C4-2B (cell line): ENCODE measurements at regions not wholly inside any gene's neighbourhood (a gene's known extent, or its start where the extent isn't known, plus 50 kb on each side); places are given as distances from the start of the nearest gene placed in this dataset.

Source experiments
- H3K27ac ChIP-seq: fragments of 450-650 bp; 2 replicates; pipeline ENCODE4 v1.5.1; 2017
- ZFX ChIP-seq: fragments of 450-650 bp; IDR thresholded peaks from 2 replicates; pipeline ENCODE4 v1.6.1; 2017
- TF ChIP-seq, protein P1 (sequence below): fragments of 450-650 bp; conservative IDR thresholded peaks from 2 replicates; pipeline ENCODE4 v1.5.1; 2017; ENCODE audit warnings: mild to moderate bottlenecking

DNA sequence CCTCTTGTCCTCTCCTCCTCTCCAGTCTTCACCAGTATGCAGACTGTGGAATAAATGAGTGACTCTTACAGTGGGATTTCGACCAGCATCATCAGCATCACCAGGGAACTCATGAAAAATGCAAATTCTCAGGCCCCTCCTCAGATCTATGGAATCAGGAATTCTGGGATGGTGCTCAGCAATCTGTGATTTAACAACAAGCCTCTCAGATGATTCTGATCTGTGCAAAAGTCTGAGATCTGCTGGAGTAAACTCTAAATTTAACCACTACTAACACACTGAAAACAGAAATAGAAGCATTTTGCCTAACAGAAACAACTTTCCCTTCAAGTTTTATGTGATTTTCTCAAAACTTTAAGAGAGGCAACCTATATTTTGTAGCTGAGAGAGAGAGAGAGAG, 124.8 kb upstream of the FAM3C start:
- TF ChIP-seq, protein P1, sequence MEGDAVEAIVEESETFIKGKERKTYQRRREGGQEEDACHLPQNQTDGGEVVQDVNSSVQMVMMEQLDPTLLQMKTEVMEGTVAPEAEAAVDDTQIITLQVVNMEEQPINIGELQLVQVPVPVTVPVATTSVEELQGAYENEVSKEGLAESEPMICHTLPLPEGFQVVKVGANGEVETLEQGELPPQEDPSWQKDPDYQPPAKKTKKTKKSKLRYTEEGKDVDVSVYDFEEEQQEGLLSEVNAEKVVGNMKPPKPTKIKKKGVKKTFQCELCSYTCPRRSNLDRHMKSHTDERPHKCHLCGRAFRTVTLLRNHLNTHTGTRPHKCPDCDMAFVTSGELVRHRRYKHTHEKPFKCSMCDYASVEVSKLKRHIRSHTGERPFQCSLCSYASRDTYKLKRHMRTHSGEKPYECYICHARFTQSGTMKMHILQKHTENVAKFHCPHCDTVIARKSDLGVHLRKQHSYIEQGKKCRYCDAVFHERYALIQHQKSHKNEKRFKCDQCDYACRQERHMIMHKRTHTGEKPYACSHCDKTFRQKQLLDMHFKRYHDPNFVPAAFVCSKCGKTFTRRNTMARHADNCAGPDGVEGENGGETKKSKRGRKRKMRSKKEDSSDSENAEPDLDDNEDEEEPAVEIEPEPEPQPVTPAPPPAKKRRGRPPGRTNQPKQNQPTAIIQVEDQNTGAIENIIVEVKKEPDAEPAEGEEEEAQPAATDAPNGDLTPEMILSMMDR = no peak
- TF ChIP-seq ZFX = no peak
- no peak overlapping the region for H3K27ac ChIP-seq

DNA sequence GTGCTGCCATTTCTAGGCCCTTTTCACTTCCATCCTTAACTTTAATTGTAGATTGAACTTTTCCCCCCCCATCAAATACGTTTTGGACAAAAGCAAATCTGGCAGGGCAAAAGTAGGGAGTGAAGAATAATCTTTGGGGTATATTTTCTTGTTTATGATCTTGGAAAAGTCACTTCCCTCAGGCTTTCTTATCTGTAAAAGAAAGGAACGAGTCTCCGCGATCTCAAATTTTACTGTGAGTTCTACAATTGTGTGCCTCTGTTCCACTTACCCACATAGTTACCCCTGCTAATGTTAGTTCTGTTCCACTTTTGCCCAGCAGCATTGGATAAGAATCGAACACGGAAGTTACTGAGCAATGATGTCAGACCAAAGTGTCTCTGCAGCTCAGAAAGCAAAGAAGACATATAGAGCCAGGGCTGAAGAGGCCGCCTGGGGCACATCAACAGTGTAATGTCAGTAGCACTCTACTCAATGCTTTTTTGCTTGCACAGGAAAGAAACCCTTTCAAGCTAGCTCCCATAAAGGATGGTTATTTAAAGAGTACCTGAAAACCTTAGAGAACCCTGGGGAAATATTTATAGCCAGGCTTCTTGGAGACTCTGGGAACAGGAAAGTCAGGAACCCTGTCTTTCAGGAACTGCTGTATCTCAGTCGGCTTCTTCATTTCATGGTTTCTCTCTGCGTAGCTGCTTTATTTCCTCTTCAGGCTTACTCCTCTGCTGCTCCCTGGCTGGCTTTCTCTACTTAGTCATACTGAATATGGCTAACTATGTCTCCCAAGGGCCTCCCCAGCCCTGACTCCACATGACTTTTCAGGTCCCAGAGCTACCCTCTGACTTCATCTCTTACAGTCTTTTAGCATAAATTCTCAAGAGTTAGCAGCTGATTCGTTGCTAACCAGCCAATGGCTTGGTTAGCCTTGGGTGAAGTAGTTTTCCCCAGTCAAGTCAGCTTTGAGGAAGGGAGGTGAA, 123.7 kb upstream of the FAM3C start:
- TF ChIP-seq, protein P1 = no peak
- TF ChIP-seq ZFX = no peak
- H3K27ac ChIP-seq = no peak overlapping the region

DNA sequence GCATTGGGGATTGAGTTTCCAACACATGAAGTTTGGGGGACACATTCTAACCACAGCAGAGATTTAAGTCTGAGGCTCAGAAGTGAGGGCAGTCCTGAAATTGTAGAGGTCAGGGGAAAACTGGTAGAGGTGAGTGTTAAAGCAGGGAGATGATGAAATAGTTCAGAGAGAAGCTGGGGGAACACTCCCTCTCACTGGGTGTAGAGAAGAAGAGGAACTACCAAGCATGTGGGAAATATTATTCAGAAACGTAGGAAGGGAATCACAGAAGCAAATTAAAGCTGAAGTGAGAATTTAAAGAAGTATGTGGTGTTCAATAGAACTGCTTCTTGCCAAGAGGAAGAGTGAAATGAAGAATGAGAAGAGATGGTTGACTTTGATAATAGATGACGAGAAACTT, 121.5 kb upstream of the FAM3C start:
- TF ChIP-seq, protein P1 = no peak
- no peak for TF ChIP-seq ZFX
- H3K27ac ChIP-seq = no peak overlapping the region

DNA sequence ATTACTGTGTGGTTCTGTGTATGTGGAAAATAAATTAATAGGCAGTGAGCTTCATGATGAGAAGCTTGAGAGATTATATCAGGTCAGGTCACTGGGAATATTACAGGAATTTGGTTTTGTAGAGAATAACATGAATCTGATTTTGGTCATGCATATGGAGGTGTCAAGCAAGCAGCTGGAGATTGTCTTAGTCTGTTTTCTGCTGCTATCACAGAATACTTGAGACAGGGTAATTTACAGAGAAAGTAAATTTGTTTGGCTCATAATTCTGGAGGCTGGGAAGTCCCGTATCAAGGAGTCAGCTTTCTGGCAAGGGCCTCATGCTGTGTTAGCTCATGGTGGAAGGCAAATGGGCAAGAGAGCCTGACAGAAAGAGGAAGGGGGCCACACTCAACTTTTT, 120.7 kb upstream of the FAM3C start:
- H3K27ac ChIP-seq = no peak overlapping the region
- no peak for TF ChIP-seq ZFX
- TF ChIP-seq, protein P1 = no peak

DNA sequence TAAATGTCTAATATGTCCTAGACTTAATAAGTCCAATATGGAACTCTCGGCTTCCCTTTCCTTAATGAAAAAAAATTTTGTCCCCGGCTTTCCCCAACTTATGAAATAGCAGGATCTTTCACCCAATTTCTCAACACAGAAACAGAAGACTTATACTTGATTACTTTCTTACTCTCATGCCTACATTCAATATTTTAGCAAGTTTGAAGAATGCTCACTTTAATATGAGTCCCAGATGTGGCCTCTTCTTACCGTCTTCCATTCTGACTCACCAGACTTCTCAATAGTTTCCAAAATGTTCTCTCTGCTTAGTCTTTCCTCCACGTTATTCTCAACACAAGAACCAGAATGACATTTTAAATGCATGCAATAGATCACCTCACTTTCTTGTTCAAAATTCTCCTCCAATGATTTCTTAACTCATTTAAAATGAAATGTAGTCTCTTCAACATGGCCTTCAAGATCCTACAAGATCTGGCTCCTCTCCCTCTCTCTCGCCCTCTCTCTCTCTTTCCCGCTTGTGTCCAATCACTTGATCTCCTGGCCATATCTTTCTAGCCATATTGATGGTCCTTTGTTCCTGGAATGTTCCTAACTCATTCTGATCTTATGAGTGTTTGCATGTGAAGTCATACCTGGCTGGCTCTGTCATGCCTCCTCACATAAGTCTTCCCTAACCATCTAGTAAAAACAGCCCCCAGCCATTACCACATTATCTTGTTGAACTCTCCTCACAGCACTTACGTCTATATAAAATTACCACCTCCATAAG, 119.7 kb upstream of the FAM3C start:
- no peak for TF ChIP-seq ZFX
- TF ChIP-seq, protein P1 = no peak
- no peak overlapping the region for H3K27ac ChIP-seq

DNA sequence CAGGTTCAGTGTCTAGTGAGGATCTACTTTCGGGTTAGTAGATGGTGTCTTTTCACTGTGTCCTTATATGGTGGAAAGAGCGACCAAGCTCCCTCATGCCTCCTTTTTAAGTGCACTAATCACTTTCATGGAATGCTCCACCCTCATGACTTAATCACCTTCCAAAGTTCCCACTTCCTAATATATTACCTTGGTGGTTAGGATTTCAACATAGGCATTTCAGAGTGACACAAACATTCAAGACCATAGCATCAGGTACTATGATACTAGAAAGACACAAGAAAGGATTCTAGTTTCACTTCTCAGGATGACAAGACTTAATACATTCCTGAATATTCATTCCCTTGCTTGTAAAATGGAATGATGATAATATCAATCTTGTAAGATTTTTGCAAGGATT, 119.1 kb upstream of the FAM3C start:
- TF ChIP-seq, protein P1 = no peak
- no peak for TF ChIP-seq ZFX

DNA sequence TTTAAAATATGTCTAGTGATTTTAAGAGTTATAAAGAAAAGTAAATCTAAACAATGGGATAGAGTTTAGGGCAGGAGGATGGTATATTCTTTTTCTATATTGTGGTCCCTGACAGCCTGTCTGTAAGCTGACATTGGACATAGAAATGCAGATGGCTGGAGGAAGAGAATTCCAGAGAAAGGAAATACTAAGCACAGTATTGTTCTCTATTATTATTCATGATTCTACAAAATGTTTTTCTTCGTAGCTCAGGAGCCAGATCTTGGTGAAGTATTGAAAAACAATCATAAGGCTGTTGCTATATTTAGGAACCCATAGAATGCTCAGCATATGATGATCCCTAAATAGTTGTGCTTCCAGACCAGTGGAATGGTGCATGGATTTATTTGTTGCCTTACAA, 117.0 kb upstream of the FAM3C start:
- TF ChIP-seq ZFX = no peak
- TF ChIP-seq, protein P1 = no peak
- no peak overlapping the region for H3K27ac ChIP-seq

More for the DNA sequence above, 119.1 kb upstream of the FAM3C start:
- H3K27ac ChIP-seq = no peak overlapping the region
